IPS-11a (cell line): ENCODE measurements at regions not wholly inside any gene's neighbourhood (a gene's known extent, or its start where the extent isn't known, plus 50 kb on each side); places are given as distances from the start of the nearest gene placed in this dataset.

ENCODE experiments used
- H3K4me3 ChIP-seq: one replicate; pipeline ENCODE4 v1.5.1; 2013; ENCODE audit warnings: low read depth, low read length, control low read depth

- no peak overlapping the region for H3K4me3 ChIP-seq
Measured at GRCh38 chr1:88036345-88037014, 647.6 kb upstream of the PKN2 start.

DNA sequence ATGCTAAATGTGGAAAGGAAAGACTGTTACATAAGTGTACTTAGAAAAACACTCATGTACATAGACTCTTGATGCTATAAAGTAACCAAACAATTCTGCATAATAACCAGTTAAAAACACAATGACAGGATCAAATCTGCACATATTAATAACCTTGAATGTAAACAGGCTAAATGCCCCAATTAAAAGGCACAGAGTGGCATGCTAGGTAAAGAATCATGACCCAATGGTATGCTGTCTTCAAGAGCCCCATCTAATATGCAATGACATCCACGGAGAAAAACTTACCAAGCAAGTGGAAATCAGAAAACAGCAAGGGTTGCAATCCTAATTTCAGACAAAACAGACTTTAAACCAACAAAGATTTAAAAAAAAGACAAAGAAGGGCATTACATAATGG, 644.8 kb upstream of the PKN2 start:
- H3K4me3 ChIP-seq = no peak overlapping the region

DNA sequence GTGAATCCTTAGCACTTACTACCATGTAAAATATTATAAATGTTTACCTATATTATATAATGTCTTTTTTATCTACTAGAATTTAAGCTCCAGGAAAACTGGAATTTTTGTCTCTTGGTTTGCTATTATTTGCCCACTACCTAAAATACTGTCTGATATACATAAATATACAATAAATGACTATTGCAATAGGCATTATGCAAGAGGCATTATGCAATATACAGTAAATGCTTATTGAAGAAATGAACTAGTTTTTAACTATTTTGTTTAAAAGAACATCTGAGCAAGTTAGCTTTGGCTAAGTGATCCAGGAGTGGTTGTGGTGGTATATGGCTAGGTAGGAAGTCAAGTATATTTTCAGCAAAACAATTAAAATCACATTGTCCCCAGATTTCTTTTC, 640.2 kb upstream of the PKN2 start:
- no peak overlapping the region for H3K4me3 ChIP-seq

- H3K4me3 ChIP-seq = no peak overlapping the region
Measured at GRCh38 chr1:88052167-88052566, 631.9 kb upstream of the PKN2 start.

GRCh38 chr1:88053065-88053464, 631.0 kb upstream of the PKN2 start:
- no peak overlapping the region for H3K4me3 ChIP-seq

DNA sequence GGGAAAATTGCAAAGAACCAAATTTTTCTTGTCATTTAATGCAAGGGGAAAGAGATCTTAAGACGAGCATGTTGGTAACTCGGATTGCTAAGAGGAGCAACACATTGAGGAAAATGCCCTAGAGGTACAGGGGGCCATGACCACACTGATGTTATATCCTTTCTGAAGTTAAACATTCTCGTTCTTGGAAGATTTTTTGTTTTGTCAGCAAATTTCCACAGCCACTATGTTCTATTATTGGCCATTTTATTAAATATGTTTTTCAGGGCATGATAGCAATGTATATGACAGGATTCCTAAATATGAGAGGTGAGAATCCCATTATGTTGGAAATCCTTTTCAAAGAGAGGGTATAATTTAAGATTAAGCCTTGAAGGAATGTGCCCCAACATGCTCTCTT, 627.2 kb upstream of the PKN2 start:
- no peak overlapping the region for H3K4me3 ChIP-seq

DNA sequence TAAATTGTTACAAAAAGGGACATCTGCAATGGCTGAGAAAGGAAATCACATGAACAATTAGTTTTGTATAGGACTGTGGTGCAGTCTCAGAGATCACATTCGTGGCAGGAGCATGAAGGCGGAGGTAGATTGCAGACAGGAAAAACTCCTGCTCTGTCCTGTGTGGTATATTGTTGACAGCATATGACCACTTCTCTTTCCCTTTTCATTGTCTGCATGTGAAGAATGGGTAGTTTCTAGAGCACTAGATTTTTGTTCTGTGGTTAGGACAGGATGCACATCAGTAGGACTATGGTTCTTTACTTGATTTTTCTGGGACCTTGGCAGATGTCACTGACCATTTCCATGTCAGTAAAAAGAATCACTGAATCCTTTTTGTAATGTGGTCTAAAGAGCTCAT, 625.9 kb upstream of the PKN2 start:
- no peak overlapping the region for H3K4me3 ChIP-seq

DNA sequence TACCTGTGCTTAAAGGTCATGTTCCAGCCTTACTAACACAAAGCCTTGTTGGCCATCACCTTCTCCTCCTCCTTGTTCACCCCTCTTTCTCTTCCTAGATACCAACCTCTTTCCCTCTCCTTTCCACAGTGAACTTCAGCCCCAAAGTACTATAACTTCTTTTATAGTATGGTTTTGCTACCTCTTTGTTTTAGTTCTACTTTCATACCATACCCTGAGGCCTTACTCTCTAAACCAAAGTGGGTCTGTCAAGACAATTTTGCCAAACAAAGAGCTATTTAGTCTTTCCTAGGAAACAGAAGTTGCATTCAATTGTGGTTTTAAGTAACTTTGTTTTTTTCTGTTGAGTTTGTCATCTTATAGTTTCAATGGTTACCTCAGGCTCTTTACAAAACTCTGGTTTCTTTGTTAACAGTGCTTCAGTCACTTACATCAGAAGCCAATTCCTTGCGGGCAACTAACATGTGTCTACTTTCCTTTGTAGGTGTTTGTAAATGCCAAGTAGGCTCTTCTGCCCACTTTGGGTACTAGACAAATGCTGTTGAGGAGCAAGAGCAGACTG, 623.9 kb upstream of the PKN2 start:
- no peak overlapping the region for H3K4me3 ChIP-seq

DNA sequence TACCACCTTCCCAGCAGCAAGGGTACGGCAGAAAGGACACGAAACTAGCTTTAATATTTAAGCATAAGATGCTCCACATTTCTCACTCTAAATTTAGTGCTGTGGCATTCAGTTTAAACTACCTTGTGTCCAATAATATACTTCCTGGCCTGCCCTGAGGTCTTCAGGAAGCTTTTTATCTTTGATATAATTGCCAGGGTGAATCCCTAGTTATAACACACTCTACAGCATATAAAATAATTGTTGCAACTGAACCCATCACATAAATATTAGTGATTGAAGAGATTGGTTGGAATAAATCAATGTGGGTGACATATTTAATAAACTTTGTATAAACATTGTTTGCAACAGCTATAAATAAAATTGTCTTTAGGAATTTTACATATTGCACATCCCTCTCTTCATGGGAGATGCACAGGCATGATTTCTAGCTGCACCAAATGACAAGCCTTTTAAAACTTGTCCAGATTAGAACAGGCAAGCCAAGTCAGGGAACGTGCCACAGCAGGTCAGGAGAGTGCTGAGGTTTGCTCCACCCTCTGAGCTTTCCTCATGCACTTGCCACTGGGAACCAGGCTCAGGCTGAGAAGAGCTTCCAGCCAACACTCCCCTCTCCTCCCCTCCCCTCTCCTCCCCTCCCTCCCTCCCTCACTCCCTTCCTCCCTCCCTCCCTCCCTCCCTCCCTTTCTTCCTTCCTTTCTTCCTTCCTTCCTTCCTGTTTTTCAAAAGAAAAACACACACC, 623.2 kb upstream of the PKN2 start:
- no peak overlapping the region for H3K4me3 ChIP-seq

GRCh38 chr1:88061492-88062177, 622.4 kb upstream of the PKN2 start:
- H3K4me3 ChIP-seq = no peak overlapping the region

DNA sequence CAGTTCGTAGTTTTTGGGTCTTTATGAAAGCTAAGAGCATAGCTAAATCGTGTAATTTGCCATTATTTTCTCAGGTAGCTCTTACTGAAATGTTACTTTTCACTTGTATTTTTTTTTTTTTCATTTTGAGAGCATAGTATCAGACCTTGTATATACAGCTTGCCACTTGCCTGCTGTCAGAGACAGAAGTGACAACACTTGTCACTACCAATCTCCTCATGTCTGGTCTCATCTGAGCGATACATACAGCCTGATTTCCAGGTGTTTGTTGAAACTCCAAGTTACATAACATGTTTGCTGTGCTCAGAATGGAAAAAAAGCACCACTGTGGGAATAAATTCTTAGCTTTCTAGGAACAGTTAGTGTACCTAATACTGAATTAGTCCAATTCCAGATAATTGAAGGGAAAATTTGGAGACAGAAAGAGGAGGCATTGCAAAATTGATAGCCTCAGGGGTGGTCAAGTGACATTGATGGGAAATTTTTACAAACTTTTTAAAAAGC, 621.4 kb upstream of the PKN2 start:
- H3K4me3 ChIP-seq = no peak overlapping the region

DNA sequence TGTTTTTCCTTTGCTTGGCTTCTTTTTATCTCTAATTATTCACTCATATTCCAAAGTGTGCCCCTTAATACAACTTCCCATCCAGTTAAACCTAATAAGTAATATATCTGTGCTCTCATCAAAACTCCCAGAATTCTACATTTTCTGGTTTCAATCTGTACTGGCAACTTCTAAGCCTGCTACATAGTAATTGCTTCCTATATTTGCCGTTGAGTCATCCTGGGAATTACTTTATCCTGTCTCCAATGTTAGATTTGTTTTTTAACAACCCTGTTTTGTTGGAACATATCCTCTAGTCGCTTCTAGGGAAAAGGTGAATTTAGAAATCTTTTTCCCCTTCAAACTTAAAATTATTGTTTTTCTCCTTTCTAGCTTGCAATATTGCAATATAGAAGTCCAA, 620.5 kb upstream of the PKN2 start:
- H3K4me3 ChIP-seq = no peak overlapping the region

DNA sequence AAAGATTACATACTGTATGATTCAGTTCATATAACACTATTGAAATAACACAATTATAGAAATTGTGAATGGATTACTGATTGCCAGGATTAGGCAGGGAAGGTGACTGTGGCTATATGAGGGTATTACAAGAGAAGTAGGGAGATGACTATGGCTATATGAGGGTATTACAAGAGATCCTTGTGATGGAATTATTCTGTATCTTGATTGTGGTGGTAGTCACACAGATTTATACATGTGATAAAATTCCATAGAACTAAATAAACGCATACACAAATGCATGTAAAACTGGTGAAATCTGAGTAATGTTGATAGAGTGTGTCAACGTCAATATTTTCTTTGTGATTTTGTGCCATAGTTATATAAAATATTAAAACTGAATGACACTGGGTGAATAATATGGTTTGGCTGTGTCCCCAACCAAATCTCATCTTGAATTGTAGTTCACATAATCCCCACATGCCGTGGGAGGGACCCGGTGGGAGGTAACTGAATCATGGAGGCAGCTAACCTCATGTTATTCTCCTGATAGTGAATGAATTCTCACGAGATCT, 615.6 kb upstream of the PKN2 start:
- no peak overlapping the region for H3K4me3 ChIP-seq

DNA sequence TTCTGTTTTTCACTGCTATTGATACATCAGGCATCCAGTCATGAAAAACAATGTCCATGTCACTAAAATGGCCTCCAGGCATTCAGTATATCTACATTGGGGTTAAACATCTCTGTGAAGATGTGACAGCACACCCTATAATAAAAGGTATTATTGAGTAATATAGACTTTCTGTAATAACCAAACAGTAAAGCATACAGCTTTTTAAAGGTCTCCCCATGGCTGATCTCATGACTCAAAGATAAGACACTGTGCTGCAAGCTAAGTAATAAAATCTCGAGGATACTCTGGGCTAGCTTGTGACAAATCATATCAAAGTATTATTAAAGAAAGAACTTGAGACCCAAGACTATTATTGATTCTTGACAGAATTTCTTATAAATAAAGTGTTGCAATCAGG, 613.1 kb upstream of the PKN2 start:
- no peak overlapping the region for H3K4me3 ChIP-seq

- no peak overlapping the region for H3K4me3 ChIP-seq
Measured at GRCh38 chr1:88074661-88075060, 609.4 kb upstream of the PKN2 start.

GRCh38 chr1:88075813-88076212, 608.3 kb upstream of the PKN2 start:
- H3K4me3 ChIP-seq = no peak overlapping the region

DNA sequence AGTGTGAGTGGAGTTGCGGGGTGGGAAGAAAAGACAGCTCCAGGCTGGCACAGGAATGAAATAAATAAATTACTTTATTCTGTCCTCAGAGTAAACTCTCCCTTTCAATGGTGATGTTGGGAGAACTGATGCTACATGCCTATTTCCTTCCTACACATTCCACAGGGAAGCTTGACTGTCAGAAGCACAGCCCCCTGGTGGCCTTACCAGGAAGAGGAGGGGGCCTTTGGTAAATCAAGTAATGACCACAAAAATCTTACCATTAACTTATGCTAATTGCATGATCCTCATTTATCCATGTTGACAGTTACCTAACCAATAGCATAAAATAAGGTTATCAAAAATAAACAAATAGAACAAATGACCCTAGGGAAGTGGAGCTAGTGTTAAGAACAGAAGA, 605.0 kb upstream of the PKN2 start:
- no peak overlapping the region for H3K4me3 ChIP-seq

DNA sequence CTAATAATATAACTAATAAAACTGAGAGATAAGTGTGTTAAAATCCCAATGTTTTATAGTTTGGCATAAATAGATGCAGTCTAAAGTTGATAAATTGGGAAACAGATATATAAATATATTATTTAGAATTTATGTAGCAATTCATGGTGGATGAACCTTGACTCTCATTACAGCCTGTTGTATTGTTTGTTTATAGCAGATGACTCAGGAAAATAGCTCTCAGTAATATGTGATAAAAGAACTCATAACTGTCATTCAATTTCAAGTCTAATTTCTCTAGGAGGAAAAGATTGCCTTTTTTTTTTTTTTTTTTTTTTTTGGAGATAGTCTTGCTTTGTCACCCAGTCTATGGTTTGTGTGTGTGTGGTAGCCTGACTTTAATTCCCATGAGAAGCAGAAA, 603.2 kb upstream of the PKN2 start:
- H3K4me3 ChIP-seq = no peak overlapping the region

DNA sequence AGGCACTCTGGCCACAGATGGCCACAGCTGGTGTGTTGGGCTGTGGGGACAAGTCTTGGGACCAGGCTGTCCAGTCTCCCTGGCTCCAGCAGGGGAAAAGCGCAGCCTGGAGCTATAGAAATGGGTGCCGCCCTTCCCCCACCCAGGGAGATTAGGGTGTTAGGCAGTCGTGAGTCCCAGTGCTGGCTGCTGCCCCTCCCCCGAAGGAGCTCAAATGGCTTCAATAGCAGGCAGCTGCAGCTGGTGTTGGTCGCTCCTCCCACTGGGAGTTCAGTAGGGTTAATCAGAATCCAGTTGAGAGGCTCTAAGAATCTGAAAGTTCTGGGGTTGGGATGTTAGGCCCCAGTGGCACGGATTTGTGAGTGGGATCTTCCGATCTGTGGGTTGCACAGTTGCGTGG, 595.6 kb upstream of the PKN2 start:
- H3K4me3 ChIP-seq = no peak overlapping the region

- no peak overlapping the region for H3K4me3 ChIP-seq
Measured at GRCh38 chr1:88089961-88090360, 594.1 kb upstream of the PKN2 start.

- no peak overlapping the region for H3K4me3 ChIP-seq
Measured at GRCh38 chr1:88098881-88099280, 585.2 kb upstream of the PKN2 start.
